GM19397 (cell line): ENCODE measurements at regions not wholly inside any gene's neighbourhood (a gene's known extent, or its start where the extent isn't known, plus 50 kb on each side); places are given as distances from the start of the nearest gene placed in this dataset.

ENCODE experiments used
- ATAC-seq: cut with Tn5 transposase; IDR thresholded peaks from one replicate; pipeline ENCODE4 v1.9.1; 2021; ENCODE audit warnings: mild to moderate bottlenecking, moderate library complexity; ENCODE audit not compliant: unreplicated experiment

- ATAC-seq = no peak
Measured at GRCh38 chrX:4185086-4185485, 471.6 kb upstream of the PRKX start.

- ATAC-seq = no peak
Measured at GRCh38 chrX:4182408-4182806, 469.0 kb upstream of the PRKX start.

DNA sequence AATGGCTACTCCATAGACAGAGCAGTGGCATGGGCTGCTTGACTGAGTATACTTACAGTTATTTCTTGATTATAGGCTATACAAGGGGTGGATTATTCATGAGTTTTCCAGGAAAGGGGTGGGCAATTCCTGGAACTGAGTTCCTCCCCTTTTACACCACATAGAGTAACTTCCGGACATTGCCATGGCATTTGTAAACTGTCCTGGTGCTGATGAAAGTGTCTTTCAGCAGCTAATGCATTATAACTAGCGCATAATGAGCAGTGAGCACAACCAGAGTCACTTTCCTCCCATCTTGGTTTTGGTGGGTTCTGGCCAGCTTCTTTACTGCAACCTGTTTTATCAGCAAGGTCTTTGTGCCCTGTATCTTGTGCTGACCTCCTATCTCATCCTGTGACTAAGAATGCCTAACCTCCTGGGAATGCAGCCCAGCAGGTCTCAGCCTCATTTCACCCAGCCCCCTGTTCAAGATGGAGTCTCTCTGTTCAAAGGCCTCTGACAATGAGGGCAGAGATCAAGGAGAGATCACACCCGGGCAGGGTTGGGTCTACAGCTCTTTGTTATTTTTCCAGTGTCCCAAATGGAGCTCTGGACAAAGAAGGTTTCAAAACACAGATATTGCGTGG, 468.4 kb upstream of the PRKX start:
- no peak for ATAC-seq

DNA sequence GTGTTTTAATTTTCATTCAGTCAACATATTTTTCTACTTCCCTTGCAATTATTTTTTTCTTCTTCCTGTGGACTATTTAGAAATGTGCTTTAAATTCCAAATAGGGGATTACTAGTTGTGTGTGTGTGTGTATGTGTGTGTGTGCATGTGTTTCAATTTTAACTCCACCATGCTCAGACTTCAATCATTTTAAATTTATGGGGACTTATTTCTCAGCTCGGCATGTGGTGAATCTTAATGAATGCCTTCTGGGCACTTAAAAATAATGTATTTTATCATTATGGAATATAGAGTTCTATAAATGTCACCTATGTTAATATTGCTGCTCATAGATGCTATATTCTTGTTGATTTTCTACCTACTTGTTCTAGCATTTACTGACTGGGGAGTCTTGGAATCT, 465.6 kb upstream of the PRKX start:
- no peak for ATAC-seq

- no peak for ATAC-seq
Measured at GRCh38 chrX:4175221-4175620, 461.8 kb upstream of the PRKX start.

- ATAC-seq = no peak
Measured at GRCh38 chrX:4173743-4174142, 460.3 kb upstream of the PRKX start.

- ATAC-seq = no peak
Measured at GRCh38 chrX:4151798-4152197, 438.3 kb upstream of the PRKX start.

DNA sequence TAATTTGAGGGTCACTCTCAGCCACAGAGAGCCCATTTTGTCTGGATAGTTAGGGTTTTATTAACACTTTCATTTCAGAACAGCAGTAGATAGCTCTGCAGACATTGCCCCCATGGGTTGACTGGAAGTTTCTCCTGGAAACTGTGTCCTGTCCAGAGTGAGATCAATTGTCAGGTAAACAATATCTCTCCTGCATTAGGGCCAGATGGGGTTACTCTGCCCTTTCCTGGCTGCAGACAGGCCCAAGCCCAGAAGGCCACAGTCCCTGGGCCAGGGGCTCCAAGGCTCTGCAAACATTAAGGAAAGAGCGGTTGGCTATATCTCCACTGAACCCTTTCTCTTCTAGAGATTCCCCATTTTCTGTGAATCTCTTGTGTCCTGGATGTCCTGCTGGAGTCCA, 436.8 kb upstream of the PRKX start:
- no peak for ATAC-seq

GRCh38 chrX:4129626-4130025, 416.2 kb upstream of the PRKX start:
- no peak for ATAC-seq

DNA sequence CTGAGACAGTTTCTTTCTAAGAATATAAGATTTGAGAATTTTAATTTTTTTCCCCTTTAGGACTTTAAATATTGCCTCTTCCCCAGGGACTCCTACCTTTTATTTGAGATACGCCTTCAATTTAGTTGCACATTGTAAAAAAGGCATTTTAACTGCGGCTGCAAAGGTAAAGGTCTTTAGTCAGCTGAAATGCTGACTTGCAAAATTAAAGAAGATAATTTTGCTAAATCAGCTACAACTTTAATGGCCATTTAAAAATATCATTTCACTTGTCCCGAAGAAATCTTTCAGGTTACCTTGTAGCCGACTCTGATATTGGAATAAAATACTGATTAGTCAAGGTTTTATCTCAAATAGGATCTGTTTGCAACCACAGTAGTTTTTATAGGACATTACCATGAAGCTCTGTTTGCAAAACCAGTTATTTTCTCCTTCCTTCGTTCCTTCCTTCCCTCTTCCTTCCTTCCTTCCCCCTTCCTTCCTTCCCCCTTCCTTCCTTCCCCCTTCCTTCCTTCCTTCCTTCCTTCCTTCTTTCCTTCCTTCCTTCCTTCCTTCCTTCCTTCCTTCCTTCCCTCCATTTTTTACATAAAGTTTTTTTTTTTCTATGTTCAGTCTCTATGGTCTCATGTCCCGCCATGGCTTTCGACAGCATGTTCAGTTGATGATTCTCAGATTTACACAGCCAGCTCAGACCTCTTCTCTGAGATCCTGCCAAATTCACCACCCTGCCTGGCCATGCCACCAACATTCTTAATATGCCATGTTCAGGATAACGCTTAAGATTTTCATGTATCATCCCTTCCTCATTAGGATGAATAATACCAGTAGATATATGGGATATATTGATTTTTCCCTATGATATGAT, 405.4 kb upstream of the PRKX start:
- ATAC-seq = no peak

DNA sequence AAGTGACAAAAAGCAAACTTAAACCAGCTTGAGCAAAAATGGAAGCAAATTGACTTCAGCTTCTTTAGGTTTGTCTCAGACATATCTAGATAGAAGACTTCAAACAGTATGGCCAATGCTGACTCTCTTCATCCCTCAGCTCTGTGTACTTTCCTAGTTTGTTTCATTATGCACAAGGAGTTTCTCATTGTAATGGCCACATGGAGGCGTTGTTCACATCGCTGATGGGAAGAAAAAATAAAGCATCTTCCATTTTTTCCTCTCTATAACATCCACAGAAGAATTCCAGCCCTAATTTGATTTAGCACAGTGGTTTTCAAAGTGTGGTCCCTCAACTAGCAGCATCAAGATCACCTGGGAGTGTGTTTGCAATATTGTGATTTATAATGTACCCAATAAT, 397.5 kb upstream of the PRKX start:
- no peak for ATAC-seq

- ATAC-seq = no peak
Measured at GRCh38 chrX:4094926-4095325, 381.5 kb upstream of the PRKX start.

GRCh38 chrX:4091046-4091760, 377.8 kb upstream of the PRKX start:
- no peak for ATAC-seq

GRCh38 chrX:4059893-4060292, 346.4 kb upstream of the PRKX start:
- no peak for ATAC-seq

GRCh38 chrX:4043951-4044350, 330.5 kb upstream of the PRKX start:
- ATAC-seq = no peak

DNA sequence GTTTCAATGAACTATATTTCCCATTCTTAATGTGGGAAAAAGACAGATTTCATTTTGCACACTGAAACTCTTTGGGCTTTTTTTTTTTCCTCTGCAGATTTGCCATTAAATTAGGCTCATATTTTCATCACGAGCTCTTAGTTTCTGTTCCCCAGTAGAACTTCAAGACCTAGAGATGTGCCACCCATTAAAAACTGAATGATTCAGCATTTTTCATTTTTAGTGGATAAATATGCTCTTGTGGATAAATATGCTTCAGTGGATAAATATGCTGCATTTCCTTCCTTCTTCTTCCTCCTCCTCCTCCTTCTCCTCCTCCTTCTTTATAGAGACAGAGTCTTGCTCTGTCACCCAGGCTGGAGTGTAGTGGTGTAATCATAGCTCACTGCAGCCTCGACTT, 322.4 kb upstream of the PRKX start:
- no peak for ATAC-seq

DNA sequence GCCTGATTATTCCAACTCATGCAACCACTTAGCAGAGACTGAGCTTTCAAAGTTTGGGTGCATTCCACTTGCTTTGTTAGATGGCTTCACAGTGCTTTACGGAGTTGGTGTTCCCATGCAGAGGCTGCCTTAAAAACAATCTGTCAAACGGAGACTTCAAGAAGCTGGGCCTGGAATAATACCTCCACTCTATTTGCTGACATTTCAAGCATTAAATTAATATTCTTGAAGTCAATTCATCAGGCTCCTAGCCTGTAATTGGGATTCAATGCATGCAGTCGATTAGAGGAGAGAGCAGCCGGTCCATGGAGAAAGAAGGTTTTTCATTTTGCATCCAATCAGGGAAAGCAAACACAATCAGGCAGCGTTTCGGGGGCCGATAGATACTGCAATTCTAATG, 314.7 kb upstream of the PRKX start:
- no peak for ATAC-seq

- no peak for ATAC-seq
Measured at GRCh38 chrX:4005281-4005680, 291.8 kb upstream of the PRKX start.

- ATAC-seq = no peak
Measured at GRCh38 chrX:4004822-4005221, 291.4 kb upstream of the PRKX start.

- no peak for ATAC-seq
Measured at GRCh38 chrX:3994315-3994714, 280.9 kb upstream of the PRKX start.

DNA sequence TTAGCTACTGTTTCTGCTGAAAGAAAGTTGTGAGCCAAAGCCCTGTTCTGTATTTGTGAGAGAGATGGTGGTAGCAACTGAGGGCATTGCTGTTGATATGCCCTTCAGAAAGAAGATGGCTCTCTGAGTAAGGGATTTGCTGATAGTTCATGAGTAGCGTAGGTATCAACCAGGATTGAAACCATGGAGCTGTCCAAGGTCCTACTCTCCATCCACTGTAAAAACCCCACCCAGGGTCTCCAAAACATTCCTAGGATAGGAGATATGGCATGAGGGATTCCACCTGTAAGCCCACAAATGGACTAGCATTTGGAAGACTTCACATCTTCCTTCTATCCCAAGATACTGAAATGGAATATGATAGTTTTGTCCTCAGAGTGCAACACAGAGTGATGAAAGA, 277.1 kb upstream of the PRKX start:
- no peak for ATAC-seq
